ENCODE measurements at regions not wholly inside any gene's neighbourhood (a gene's known extent, or its start where the extent isn't known, plus 50 kb on each side); places are given as distances from the start of the nearest gene placed in this dataset.

DNA sequence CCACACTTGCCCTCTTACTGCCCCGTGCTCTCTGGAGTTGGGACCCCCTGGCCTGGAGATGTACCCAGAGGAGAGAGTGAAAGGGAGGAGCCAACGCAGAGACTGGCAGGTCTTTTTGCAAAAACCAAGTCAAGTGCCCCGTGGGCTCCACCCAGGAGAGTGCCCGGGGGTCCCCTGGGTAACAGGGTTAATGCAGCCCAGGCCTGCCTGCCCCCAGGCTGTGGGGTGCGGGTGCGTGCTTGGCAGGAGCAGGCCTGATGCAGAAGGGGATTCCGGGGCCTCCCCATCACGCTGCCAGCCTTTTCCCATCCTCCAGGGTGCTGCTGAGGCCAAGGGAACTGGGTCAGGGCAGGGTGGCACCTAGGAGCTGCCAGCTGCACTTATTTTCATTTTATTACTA lies 184.4 kb downstream of the ERMARD start:
- Mint-ChIP-seq H3K27ac (no peak overlapping the region), H3K36me3 (no peaks in the 10 kb centered on the region), H3K27me3 (peaks cover 8% of the 10 kb centered on the region), H3K9me3 (no peaks in the 10 kb centered on the region), H3K4me1 (ENCODE audit: unreplicated experiment) (peaks cover 20% of the 10 kb centered on the region), H3K4me3 (no peak overlapping the region)
- DNase-seq (ENCODE audit: extremely low spot score, unreplicated experiment): no peak
- TF ChIP-seq, protein P1, sequence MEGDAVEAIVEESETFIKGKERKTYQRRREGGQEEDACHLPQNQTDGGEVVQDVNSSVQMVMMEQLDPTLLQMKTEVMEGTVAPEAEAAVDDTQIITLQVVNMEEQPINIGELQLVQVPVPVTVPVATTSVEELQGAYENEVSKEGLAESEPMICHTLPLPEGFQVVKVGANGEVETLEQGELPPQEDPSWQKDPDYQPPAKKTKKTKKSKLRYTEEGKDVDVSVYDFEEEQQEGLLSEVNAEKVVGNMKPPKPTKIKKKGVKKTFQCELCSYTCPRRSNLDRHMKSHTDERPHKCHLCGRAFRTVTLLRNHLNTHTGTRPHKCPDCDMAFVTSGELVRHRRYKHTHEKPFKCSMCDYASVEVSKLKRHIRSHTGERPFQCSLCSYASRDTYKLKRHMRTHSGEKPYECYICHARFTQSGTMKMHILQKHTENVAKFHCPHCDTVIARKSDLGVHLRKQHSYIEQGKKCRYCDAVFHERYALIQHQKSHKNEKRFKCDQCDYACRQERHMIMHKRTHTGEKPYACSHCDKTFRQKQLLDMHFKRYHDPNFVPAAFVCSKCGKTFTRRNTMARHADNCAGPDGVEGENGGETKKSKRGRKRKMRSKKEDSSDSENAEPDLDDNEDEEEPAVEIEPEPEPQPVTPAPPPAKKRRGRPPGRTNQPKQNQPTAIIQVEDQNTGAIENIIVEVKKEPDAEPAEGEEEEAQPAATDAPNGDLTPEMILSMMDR (conservative IDR thresholded peaks at IDR 0.05): no peak

DNA sequence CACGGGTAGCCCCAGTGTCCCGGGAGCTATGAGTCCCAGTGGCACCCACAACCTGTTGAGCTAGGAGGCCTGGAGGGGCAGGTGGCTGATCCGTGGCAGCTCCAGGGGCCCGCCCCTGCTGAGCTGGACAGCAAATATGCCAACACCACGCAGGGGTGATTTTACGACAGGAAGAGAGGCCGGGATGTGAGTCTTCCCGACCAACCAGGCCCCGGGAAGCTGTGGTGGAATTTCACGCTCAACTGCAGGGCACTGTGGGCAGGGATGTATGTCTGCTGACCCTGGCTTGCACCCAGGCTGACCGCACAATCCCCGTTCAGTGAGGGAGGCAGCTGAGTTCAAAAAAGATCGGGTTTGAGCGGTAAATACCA lies 183.9 kb downstream of the ERMARD start:
- DNase-seq (ENCODE audit: extremely low spot score, unreplicated experiment): no peak
- Mint-ChIP-seq H3K9me3 (no peaks in the 10 kb centered on the region), H3K4me1 (ENCODE audit: unreplicated experiment) (peaks cover 17% of the 10 kb centered on the region), H3K36me3 (no peaks in the 10 kb centered on the region), H3K4me3 (no peak overlapping the region), H3K27me3 (peaks cover 8% of the 10 kb centered on the region), H3K27ac (no peak overlapping the region)
- TF ChIP-seq, protein P1 (conservative IDR thresholded peaks at IDR 0.05): no peak

DNA sequence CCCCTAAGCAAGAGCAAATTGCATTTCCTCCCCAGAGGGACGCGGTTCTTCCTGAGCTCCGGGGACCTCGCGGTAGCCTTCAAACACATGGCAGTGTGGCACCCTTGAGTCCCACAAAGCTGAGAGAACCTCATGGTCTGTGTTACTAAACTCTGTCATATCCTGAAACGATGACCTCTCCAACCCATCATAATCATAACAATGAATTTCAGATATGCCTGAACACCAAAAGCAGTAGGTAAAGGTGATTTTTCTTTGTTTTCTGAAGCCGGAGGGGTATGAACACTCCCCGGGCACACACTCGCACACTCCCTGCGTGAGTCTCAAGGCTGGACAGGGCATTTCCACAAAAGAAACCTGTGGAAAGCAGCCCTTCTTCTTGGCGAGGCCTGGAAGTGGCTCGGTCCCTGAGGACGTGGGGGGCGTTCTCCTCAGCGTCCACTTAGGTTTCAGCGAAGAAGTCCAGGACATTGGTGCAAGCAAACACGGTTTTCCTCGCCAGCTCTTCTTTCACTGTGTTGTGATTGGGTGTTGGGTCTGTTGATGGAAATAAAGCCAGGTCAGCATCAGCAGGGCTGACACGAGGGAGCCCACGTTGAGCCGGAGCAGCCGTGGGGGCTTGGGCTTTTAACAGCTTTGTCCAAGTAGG lies 183.4 kb downstream of the ERMARD start:
- H3K4me3 Mint-ChIP-seq: no peak overlapping the region
- H3K27ac Mint-ChIP-seq: no peak overlapping the region
- H3K9me3 Mint-ChIP-seq: no peaks in the 10 kb centered on the region
- DNase-seq (ENCODE audit: extremely low spot score, unreplicated experiment): no peak
- H3K4me1 Mint-ChIP-seq (ENCODE audit: unreplicated experiment): peaks cover 17% of the 10 kb centered on the region
- no peaks in the 10 kb centered on the region for H3K36me3 Mint-ChIP-seq
- TF ChIP-seq, protein P1 (conservative IDR thresholded peaks at IDR 0.05): no peak
- peaks cover 8% of the 10 kb centered on the region for H3K27me3 Mint-ChIP-seq

DNA sequence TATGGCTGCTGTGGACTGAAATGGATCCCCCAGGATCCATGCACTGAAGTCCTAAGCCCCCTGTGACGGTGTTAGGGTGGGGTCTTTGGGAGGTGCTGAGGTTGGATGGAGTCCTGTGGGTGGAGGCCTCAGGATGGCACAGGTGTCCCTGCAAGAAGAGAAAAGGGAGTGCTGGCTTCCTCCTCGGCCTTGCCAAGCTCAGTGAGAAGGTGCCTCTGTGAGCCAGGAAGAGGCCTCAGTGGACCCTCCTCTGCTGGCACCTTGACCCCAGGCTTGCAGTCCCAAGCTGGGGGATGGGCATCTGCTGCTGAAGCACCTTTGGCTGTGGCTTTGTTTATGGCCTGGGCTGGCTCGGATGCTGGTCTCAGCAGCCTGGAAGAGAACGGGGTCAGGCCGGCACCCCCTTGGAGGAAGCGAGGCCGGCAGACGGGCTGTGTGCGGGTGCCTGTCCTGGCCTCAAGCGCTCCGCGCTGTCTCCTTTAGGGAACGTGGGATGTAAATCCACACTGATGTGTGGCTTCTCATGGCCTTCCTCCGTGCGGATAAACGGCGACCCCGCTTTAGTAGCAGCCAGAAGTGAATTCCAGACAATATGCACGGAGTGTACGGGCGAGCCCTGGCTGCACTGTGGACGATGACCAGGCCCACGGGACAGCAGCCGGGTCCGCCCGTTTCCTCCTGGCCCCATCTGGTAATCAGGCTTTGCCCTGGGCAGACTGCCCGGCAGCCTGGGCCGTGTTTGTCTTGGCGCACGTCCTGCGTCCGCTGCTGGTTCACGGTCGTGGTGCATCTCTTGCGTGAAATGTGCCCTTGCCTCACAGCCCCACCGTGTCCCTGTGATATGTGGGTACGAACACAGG lies 182.6 kb downstream of the ERMARD start:
- TF ChIP-seq, protein P1 (conservative IDR thresholded peaks at IDR 0.05): no peak
- H3K36me3 Mint-ChIP-seq: no peaks in the 10 kb centered on the region
- no peak overlapping the region for H3K4me3 Mint-ChIP-seq
- DNase-seq (ENCODE audit: extremely low spot score, unreplicated experiment): no peak
- H3K9me3 Mint-ChIP-seq: peaks cover 3% of the 10 kb centered on the region
- no peak overlapping the region for H3K27ac Mint-ChIP-seq
- H3K27me3 Mint-ChIP-seq: peaks cover 2% of the 10 kb centered on the region
- H3K4me1 Mint-ChIP-seq (ENCODE audit: unreplicated experiment): peaks cover 12% of the 10 kb centered on the region

DNA sequence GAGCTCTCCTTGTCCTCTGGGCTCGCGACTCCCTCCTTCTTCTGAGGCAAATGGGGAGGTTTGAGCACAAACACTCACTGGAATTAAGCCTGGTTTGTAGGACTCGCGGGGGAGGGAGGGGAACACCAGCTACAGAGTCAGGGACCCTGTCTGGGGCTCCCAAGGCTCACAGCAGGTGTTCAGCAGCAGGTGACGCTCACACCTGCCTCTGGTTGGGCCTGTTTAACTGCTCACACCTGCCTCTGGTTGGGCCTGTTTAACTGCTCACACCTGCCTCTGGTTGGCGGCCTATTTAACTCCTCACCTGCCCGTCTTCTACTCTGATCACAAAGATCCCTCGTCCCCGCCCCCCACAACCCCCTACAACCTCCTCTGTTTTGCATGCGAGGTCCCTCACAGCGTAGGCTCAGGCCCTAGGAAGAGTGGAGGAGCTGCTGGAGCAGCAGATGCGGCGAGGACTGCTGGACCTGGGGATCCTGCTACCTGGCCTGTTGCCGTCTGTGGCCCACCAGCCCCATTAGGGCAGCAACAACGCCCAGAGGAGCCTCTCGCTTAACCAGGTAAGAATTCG lies 181.9 kb downstream of the ERMARD start:
- no peak for DNase-seq (ENCODE audit: extremely low spot score, unreplicated experiment)
- H3K4me3 Mint-ChIP-seq: peak overlapping the region; percentile 22

More for the DNA sequence above, 181.9 kb downstream of the ERMARD start:
- no peaks in the 10 kb centered on the region for H3K36me3 Mint-ChIP-seq
- peaks cover 10% of the 10 kb centered on the region for H3K4me1 Mint-ChIP-seq (ENCODE audit: unreplicated experiment)
- TF ChIP-seq, protein P1 (conservative IDR thresholded peaks at IDR 0.05): no peak
- H3K27ac Mint-ChIP-seq: no peak overlapping the region
- no peaks in the 10 kb centered on the region for H3K27me3 Mint-ChIP-seq
- peaks cover 8% of the 10 kb centered on the region for H3K9me3 Mint-ChIP-seq

All from type B pancreatic cell (in vitro differentiated cells).